GM23338 (cell line): ENCODE measurements at regions not wholly inside any gene's neighbourhood (a gene's known extent, or its start where the extent isn't known, plus 50 kb on each side); places are given as distances from the start of the nearest gene placed in this dataset.

ENCODE experiments used
- ATAC-seq: fragments of 200-7000 bp; cut with Tn5 transposase; 3 replicates; pipeline ENCODE4 v1.9.1; 2020
- DNase-seq: peaks from one replicate; pipeline ENCODE4 v3.0.0-alpha.2; 2015; ENCODE audit warnings: low spot score
- H2AFZ ChIP-seq: fragments of 200-600 bp; sonication (generic); 2 replicates; pipeline ENCODE4 v1.8.0; 2016; ENCODE audit warnings: antibody characterized with exemption, mild to moderate bottlenecking, moderate library complexity
- H3F3A ChIP-seq: fragments of 200-600 bp; sonication (generic); replicated peaks from 2 replicates; pipeline ENCODE4 v1.8.0; 2017; ENCODE audit warnings: antibody characterized with exemption, mixed run types, low read depth
- H3K27ac ChIP-seq: fragments of 200-600 bp; sonication (generic); 2 replicates; pipeline ENCODE4 v1.6.1; 2016; ENCODE audit warnings: low read depth
- H3K27me3 ChIP-seq: fragments of 200-600 bp; sonication (generic); 2 replicates; pipeline ENCODE4 v1.8.0; 2016; ENCODE audit warnings: mild to moderate bottlenecking, mixed run types, moderate library complexity; ENCODE audit not compliant: insufficient read depth
- H3K36me3 ChIP-seq: fragments of 200-600 bp; sonication (generic); 2 replicates; pipeline ENCODE4 v1.8.0; 2016; ENCODE audit warnings: mild to moderate bottlenecking; ENCODE audit not compliant: insufficient read depth
- H3K4me1 ChIP-seq: fragments of 200-600 bp; sonication (generic); 2 replicates; pipeline ENCODE4 v1.8.0; 2016; ENCODE audit warnings: mild to moderate bottlenecking, moderate library complexity; ENCODE audit not compliant: insufficient read depth
- H3K4me2 ChIP-seq: fragments of 200-600 bp; sonication (generic); 2 replicates; pipeline ENCODE4 v1.7.1; 2017; ENCODE audit warnings: mixed run types
- H3K4me3 ChIP-seq: fragments of 200-600 bp; sonication (generic); 2 replicates; pipeline ENCODE4 v1.6.1; 2016; ENCODE audit warnings: mixed run types
- H3K79me2 ChIP-seq: fragments of 200-600 bp; sonication (generic); replicated peaks from 2 replicates; pipeline ENCODE4 v1.8.0; 2017; ENCODE audit warnings: mild to moderate bottlenecking; ENCODE audit not compliant: insufficient read depth
- H3K9me2 ChIP-seq: fragments of 200-600 bp; sonication (generic); 2 replicates; pipeline ENCODE4 v1.8.0; 2017; ENCODE audit not compliant: insufficient read depth
- H4K20me1 ChIP-seq: fragments of 200-600 bp; sonication (generic); replicated peaks from 2 replicates; pipeline ENCODE4 v1.8.0; 2017; ENCODE audit warnings: mild to moderate bottlenecking; ENCODE audit not compliant: insufficient read depth
- H3K27ac Mint-ChIP-seq: 2 replicates; pipeline ENCODE4 v1.8.0; 2020; ENCODE audit warnings: inconsistent platforms, mild to moderate bottlenecking, moderate library complexity, mixed read lengths
- H3K27me3 Mint-ChIP-seq: 3 replicates; pipeline ENCODE4 v1.8.0; 2022; ENCODE audit warnings: low read depth, mild to moderate bottlenecking, moderate library complexity, mixed read lengths, inconsistent platforms; ENCODE audit not compliant: insufficient read depth, poor library complexity
- H3K36me3 Mint-ChIP-seq: 3 replicates; pipeline ENCODE4 v1.8.0; 2021; ENCODE audit warnings: low read depth, mild to moderate bottlenecking, inconsistent platforms, moderate library complexity, mixed read lengths
- H3K4me1 Mint-ChIP-seq: 3 replicates; pipeline ENCODE4 v1.8.0; 2020; ENCODE audit warnings: mild to moderate bottlenecking, inconsistent platforms, mixed read lengths
- H3K4me3 Mint-ChIP-seq: 3 replicates; pipeline ENCODE4 v1.8.0; 2021; ENCODE audit warnings: moderate library complexity, mild to moderate bottlenecking, inconsistent platforms, mixed read lengths
- H3K9me3 Mint-ChIP-seq: 3 replicates; pipeline ENCODE4 v1.8.0; 2020; ENCODE audit warnings: moderate library complexity, mild to moderate bottlenecking, inconsistent platforms, mixed read lengths
- CREB1 ChIP-seq: fragments of 250-450 bp; sonication (Bioruptor Pico); IDR thresholded peaks from 2 replicates; pipeline ENCODE4 v1.5.0; 2020; ENCODE audit warnings: low read depth, mild to moderate bottlenecking, moderate library complexity
- ETS1 ChIP-seq: IDR thresholded peaks from 2 replicates; pipeline ENCODE4 v1.6.1; 2016; ENCODE audit warnings: antibody characterized with exemption
- EZH2 ChIP-seq: fragments of 200-600 bp; sonication (generic); IDR thresholded peaks from one replicate; pipeline ENCODE4 v1.8.0; 2017; ENCODE audit warnings: antibody characterized with exemption, mild to moderate bottlenecking, low read depth; ENCODE audit not compliant: unreplicated experiment
- EZH2phosphoT487 ChIP-seq: fragments of 200-600 bp; sonication (generic); IDR thresholded peaks from one replicate; pipeline ENCODE4 v1.8.1; 2018; ENCODE audit warnings: antibody characterized with exemption; ENCODE audit not compliant: unreplicated experiment
- JUNB ChIP-seq: IDR thresholded peaks from one replicate; pipeline ENCODE4 v1.6.1; 2016; ENCODE audit warnings: antibody characterized with exemption; ENCODE audit not compliant: unreplicated experiment
- NANOG ChIP-seq: IDR thresholded peaks from 2 replicates; pipeline ENCODE4 v1.6.1; 2016; ENCODE audit warnings: antibody characterized with exemption, borderline replicate concordance
- POLR2AphosphoS5 ChIP-seq: IDR thresholded peaks from 2 replicates; pipeline ENCODE4 v1.6.1; 2016; ENCODE audit warnings: antibody characterized with exemption, low read depth
- STAT1 ChIP-seq: IDR thresholded peaks from one replicate; pipeline ENCODE4 v1.6.1; 2016; ENCODE audit warnings: antibody characterized with exemption; ENCODE audit not compliant: unreplicated experiment
- ZNF114 ChIP-seq: fragments of 250-450 bp; sonication (Bioruptor Pico); IDR thresholded peaks from 2 replicates; pipeline ENCODE4 v1.5.0; 2020; ENCODE audit warnings: mild to moderate bottlenecking, moderate library complexity
- ZNF331 ChIP-seq: fragments of 250-450 bp; sonication (Bioruptor Pico); IDR thresholded peaks from 2 replicates; pipeline ENCODE4 v1.5.0; 2020; ENCODE audit warnings: low read depth, mild to moderate bottlenecking, moderate library complexity
- ZNF462 ChIP-seq: fragments of 250-450 bp; sonication (Bioruptor Pico); IDR thresholded peaks from 2 replicates; pipeline ENCODE4 v1.5.0; 2020; ENCODE audit warnings: mild to moderate bottlenecking, moderate library complexity
- TF ChIP-seq, protein P1 (sequence below), 2 experiments: fragments of 200-600 bp in 1 of 2; sonication (generic) in 1 of 2; conservative IDR thresholded peaks; 2 replicates each; pipeline versions ENCODE4 v1.5.1 to v1.6.1; 2016 to 2017; ENCODE audit warnings: antibody characterized with exemption in 2 of 2, low read depth in 2 of 2, mild to moderate bottlenecking in 2 of 2, moderate library complexity in 1 of 2
- TF ChIP-seq, protein P2 (sequence below): IDR thresholded peaks from one replicate; pipeline ENCODE4 v1.6.1; 2018; ENCODE audit warnings: antibody characterized with exemption; ENCODE audit not compliant: unreplicated experiment

DNA sequence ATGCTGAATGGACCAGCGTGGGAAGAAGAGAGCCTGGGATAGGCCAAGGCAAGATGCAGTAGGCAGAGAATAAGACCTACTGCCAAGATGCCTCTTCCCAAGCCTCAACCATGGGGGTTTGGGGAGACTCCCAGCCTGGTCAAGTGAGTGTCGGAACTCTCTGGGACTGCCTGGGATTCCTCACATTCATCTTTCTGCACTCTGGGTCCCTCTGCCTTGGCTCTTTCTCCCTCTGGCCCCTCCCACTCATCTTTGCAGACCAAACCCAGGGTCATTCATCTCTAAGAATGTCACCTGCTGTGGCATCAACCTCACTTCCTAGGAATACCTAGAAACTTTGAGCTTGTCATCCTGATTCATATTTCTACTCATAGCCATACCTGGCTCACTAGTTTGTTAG, 211.3 kb upstream of the HNRNPA3 start:
- no peak overlapping the region for H3K4me2 ChIP-seq
- TF ChIP-seq POLR2AphosphoS5 (no peak), ETS1 (no peak), EZH2 (no peak), STAT1 (no peak), EZH2phosphoT487 (no peak), JUNB (no peak), NANOG (no peak), ZNF331 (CRISPR knock-in tag) (no peak), ZNF462 (CRISPR knock-in tag) (no peak), CREB1 (CRISPR knock-in tag) (no peak), ZNF114 (CRISPR knock-in tag) (no peak)
- TF ChIP-seq, protein P1, sequence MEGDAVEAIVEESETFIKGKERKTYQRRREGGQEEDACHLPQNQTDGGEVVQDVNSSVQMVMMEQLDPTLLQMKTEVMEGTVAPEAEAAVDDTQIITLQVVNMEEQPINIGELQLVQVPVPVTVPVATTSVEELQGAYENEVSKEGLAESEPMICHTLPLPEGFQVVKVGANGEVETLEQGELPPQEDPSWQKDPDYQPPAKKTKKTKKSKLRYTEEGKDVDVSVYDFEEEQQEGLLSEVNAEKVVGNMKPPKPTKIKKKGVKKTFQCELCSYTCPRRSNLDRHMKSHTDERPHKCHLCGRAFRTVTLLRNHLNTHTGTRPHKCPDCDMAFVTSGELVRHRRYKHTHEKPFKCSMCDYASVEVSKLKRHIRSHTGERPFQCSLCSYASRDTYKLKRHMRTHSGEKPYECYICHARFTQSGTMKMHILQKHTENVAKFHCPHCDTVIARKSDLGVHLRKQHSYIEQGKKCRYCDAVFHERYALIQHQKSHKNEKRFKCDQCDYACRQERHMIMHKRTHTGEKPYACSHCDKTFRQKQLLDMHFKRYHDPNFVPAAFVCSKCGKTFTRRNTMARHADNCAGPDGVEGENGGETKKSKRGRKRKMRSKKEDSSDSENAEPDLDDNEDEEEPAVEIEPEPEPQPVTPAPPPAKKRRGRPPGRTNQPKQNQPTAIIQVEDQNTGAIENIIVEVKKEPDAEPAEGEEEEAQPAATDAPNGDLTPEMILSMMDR (conservative IDR thresholded peaks at IDR 0.05; ENCODE audit: low read depth in 2 of 2) = no peak
- TF ChIP-seq, protein P2, sequence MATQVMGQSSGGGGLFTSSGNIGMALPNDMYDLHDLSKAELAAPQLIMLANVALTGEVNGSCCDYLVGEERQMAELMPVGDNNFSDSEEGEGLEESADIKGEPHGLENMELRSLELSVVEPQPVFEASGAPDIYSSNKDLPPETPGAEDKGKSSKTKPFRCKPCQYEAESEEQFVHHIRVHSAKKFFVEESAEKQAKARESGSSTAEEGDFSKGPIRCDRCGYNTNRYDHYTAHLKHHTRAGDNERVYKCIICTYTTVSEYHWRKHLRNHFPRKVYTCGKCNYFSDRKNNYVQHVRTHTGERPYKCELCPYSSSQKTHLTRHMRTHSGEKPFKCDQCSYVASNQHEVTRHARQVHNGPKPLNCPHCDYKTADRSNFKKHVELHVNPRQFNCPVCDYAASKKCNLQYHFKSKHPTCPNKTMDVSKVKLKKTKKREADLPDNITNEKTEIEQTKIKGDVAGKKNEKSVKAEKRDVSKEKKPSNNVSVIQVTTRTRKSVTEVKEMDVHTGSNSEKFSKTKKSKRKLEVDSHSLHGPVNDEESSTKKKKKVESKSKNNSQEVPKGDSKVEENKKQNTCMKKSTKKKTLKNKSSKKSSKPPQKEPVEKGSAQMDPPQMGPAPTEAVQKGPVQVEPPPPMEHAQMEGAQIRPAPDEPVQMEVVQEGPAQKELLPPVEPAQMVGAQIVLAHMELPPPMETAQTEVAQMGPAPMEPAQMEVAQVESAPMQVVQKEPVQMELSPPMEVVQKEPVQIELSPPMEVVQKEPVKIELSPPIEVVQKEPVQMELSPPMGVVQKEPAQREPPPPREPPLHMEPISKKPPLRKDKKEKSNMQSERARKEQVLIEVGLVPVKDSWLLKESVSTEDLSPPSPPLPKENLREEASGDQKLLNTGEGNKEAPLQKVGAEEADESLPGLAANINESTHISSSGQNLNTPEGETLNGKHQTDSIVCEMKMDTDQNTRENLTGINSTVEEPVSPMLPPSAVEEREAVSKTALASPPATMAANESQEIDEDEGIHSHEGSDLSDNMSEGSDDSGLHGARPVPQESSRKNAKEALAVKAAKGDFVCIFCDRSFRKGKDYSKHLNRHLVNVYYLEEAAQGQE = no peak
- no peaks in the 10 kb centered on the region for H3K27me3 ChIP-seq
- H2AFZ ChIP-seq = no peak overlapping the region
- no peak overlapping the region for H3K27ac Mint-ChIP-seq
- H3K36me3 ChIP-seq = no peaks in the 10 kb centered on the region
- peaks cover 2% of the 10 kb centered on the region; the same call in 2 of the 3 replicates for H3K36me3 Mint-ChIP-seq
- peaks cover 2% of the 10 kb centered on the region; the same call in 2 of the 3 replicates for H3K9me3 Mint-ChIP-seq
- H3K9me2 ChIP-seq = peaks cover 21% of the 10 kb centered on the region
- no peak overlapping the region for H3K4me3 Mint-ChIP-seq
- H3F3A ChIP-seq = no peaks in the 10 kb centered on the region
- ATAC-seq (no peak), DNase-seq (peak; percentile 24)
- H3K27ac ChIP-seq = no peak overlapping the region
- H3K4me1 ChIP-seq = 0 out of 2 replicates have a peak, but pooled peaks cover 9% of the 10 kb centered on the region
- no peak overlapping the region for H3K4me3 ChIP-seq
- H3K27me3 Mint-ChIP-seq = no peaks in the 10 kb centered on the region
- H3K4me1 Mint-ChIP-seq = peaks cover 14% of the 10 kb centered on the region; the same call in 2 of the 3 replicates
- no peaks in the 10 kb centered on the region for H3K79me2 ChIP-seq
- H4K20me1 ChIP-seq = no peaks in the 10 kb centered on the region
